Breast epithelium (tissue), 4 donors: ENCODE measurements at regions not wholly inside any gene's neighbourhood (a gene's known extent, or its start where the extent isn't known, plus 50 kb on each side); places are given as distances from the start of the nearest gene placed in this dataset.

ENCODE experiments used
- DNase-seq, 2 donors: peaks; one replicate each; pipeline ENCODE4 v3.0.0-alpha.2; 2019; ENCODE audit warnings: low spot score in 2 of 2
- H3K27ac ChIP-seq, 2 donors: fragments of 200-600 bp; sonication (generic) in 1 of 2; one replicate each; pipeline ENCODE4 v1.5.1; 2016 to 2019; ENCODE audit warnings: mild to moderate bottlenecking in 1 of 2
- H3K27me3 ChIP-seq, 2 donors: fragments of 200-600 bp; sonication (generic) in 1 of 2; one replicate each; pipeline versions ENCODE4 v1.5.1 to v1.6.0; 2017 to 2019; ENCODE audit warnings: control low read depth in 1 of 2, mild to moderate bottlenecking in 1 of 2
- H3K36me3 ChIP-seq: fragments of 200-600 bp; one replicate; pipeline ENCODE4 v1.5.1; 2019
- H3K4me1 ChIP-seq, 2 donors: fragments of 200-600 bp; sonication (generic); one replicate each; pipeline ENCODE4 v1.5.1; 2016 to 2019; ENCODE audit warnings: control low read depth in 1 of 2
- H3K4me3 ChIP-seq, 3 donors: fragments of 200-600 bp; sonication (generic); 1 replicate in 2 of 3; 2 replicates in 1 of 3; pipeline ENCODE4 v1.5.1; 2016 to 2019; ENCODE audit warnings: mild to moderate bottlenecking in 3 of 3, moderate library complexity in 2 of 3
- H3K9me3 ChIP-seq, 2 donors: fragments of 200-600 bp; sonication (generic) in 1 of 2; one replicate each; pipeline ENCODE4 v1.5.1; 2016 to 2019; ENCODE audit warnings: control low read depth in 1 of 2
- POLR2A ChIP-seq: fragments of 450-650 bp; IDR thresholded peaks from one replicate; pipeline ENCODE4 v1.6.1; 2016; ENCODE audit warnings: antibody characterized with exemption, mild to moderate bottlenecking, moderate library complexity
- POLR2AphosphoS5 ChIP-seq, 3 donors: sonication (generic); formaldehyde crosslinking; IDR thresholded peaks; one replicate each; pipeline ENCODE4 v1.6.1; 2017; ENCODE audit warnings: antibody characterized with exemption in 3 of 3
- intact Hi-C: fragments of 100-400 bp; cut with DNase I; formaldehyde crosslinking; loops from one replicate; pipeline ENCODE4 v1.15.1; 2023; ENCODE audit warnings: low total_unique reads
- TF ChIP-seq, protein P1 (sequence below), 3 donors: fragments of 450-650 bp; IDR thresholded peaks; one replicate each; pipeline ENCODE4 v1.5.1; 2016 to 2017; ENCODE audit warnings: antibody characterized with exemption in 3 of 3, mild to moderate bottlenecking in 3 of 3, moderate library complexity in 3 of 3

DNA sequence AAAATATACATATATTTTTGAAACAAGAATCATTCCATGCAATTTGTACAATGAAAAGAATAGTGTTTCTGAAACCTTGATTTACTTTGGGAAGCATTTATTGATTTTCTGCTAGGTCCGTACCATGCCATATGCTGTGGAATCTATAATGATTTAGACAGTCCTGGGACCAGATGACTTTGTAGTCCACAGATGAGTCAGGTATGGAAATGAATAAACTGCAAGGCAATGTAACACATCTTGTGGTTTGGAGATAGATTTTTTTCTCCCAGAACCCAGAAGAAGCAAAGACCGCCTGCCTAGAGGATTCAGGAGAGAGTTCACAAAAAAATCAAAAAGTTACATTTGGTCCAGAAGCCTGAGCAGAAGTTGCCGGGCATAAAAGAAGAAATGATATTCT is 190.4 kb downstream of the GPR37 start:
- Histone ChIP-seq H3K27me3 (no peaks in the 10 kb centered on the region), H3K9me3 (no peaks in the 10 kb centered on the region), H3K4me1 (no peaks in the 10 kb centered on the region), H3K4me3 (no peak overlapping the region), H3K36me3 (no peaks in the 10 kb centered on the region), H3K27ac (no peak overlapping the region)
- TF ChIP-seq, protein P1, sequence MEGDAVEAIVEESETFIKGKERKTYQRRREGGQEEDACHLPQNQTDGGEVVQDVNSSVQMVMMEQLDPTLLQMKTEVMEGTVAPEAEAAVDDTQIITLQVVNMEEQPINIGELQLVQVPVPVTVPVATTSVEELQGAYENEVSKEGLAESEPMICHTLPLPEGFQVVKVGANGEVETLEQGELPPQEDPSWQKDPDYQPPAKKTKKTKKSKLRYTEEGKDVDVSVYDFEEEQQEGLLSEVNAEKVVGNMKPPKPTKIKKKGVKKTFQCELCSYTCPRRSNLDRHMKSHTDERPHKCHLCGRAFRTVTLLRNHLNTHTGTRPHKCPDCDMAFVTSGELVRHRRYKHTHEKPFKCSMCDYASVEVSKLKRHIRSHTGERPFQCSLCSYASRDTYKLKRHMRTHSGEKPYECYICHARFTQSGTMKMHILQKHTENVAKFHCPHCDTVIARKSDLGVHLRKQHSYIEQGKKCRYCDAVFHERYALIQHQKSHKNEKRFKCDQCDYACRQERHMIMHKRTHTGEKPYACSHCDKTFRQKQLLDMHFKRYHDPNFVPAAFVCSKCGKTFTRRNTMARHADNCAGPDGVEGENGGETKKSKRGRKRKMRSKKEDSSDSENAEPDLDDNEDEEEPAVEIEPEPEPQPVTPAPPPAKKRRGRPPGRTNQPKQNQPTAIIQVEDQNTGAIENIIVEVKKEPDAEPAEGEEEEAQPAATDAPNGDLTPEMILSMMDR (IDR thresholded peaks at IDR 0.05), result no peak
- TF ChIP-seq POLR2AphosphoS5 (IDR thresholded peaks at IDR 0.05), result no peak
- no peak for TF ChIP-seq POLR2A
- intact Hi-C loops, result no loop called here
- no peak for DNase-seq

DNA sequence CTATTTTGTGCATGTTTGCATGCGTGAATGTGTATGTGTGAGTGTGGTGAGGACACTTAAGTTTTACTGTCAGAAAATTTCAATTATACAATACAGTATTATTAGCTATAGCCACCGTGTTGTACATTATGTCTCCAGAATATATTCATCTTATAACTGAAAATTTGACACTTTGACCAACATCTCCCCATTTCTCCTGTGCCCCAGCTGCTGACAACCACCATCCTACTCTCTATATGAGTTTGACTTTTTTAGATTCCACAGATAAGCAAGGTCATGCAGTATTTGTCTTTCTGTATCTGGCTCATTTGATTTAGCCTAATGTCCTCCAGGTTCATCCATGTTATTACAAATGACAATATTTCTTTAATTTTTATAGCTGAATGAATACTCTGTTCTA is 195.0 kb downstream of the GPR37 start:
- Histone ChIP-seq H3K27me3 (no peaks in the 10 kb centered on the region), H3K9me3 (no peaks in the 10 kb centered on the region), H3K27ac (no peak overlapping the region), H3K4me3 (no peak overlapping the region), H3K4me1 (no peaks in the 10 kb centered on the region), H3K36me3 (no peaks in the 10 kb centered on the region)
- intact Hi-C loops, result no loop called here
- DNase-seq, result no peak
- TF ChIP-seq, protein P1 (IDR thresholded peaks at IDR 0.05), result no peak
- no peak for TF ChIP-seq POLR2A
- no peak for TF ChIP-seq POLR2AphosphoS5 (IDR thresholded peaks at IDR 0.05)

DNA sequence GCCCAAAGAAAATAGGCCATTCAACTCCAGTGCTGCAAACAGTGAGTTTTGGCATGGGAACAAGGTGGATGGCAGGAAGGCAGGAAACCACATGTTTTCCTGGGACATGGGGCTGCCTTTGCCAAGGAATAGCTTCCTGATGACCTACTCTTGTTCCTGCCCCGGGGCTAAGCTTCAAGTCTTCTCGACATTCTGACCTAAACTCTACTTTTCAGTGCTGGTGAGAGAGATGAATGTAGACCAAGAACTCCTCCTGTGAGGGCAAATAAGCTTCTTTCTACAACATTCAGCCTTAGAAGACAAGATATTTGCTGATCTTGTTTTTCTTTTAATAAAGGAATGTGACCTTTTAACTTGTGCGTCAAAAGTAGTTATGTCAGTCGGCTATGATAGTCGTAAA is 199.0 kb downstream of the GPR37 start:
- TF ChIP-seq POLR2A (no peak), POLR2AphosphoS5 (IDR thresholded peaks at IDR 0.05) (peak in 1 of 3 donors; percentile 28)
- TF ChIP-seq, protein P1 (IDR thresholded peaks at IDR 0.05), result no peak
- H3K27me3 ChIP-seq, result no peaks in the 10 kb centered on the region
- no peaks in the 10 kb centered on the region for H3K4me1 ChIP-seq
- intact Hi-C loops, result loop anchor here (5.0 kb wide), 1 partner anchor 196 kb away; no protein-coding TSS in a partner anchor
- DNase-seq, result peak; percentile 49 to 78
- no peaks in the 10 kb centered on the region for H3K36me3 ChIP-seq
- H3K27ac ChIP-seq, result peak overlapping the region in 1 of 2 donors; percentile 45
- H3K9me3 ChIP-seq, result no peaks in the 10 kb centered on the region
- no peak overlapping the region for H3K4me3 ChIP-seq

DNA sequence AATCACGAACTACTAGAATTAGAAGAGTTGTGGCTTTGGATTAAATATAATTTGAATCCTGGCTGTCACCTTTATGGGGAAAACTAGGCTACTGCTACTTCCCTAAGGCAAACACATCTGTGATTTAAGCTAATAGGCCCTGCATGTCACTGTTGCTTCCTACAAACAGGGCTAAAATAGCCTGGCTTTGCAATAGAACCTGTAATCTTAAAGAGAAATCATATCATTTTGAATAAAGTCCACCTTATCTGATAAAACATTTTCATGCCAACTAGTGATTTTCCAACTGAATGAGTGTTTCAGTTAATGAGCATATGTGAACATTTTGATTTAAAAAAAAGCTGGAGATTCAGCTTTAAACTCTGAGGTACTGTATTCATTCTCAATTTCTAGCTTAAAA is 208.0 kb downstream of the GPR37 start:
- Histone ChIP-seq H3K27me3 (no peaks in the 10 kb centered on the region), H3K9me3 (no peaks in the 10 kb centered on the region), H3K4me1 (no peaks in the 10 kb centered on the region), H3K36me3 (no peaks in the 10 kb centered on the region), H3K4me3 (no peak overlapping the region), H3K27ac (no peak overlapping the region)
- no peak for DNase-seq
- intact Hi-C loops, result no loop called here
- TF ChIP-seq POLR2AphosphoS5 (IDR thresholded peaks at IDR 0.05) (no peak), POLR2A (no peak)
- TF ChIP-seq, protein P1 (IDR thresholded peaks at IDR 0.05), result no peak

DNA sequence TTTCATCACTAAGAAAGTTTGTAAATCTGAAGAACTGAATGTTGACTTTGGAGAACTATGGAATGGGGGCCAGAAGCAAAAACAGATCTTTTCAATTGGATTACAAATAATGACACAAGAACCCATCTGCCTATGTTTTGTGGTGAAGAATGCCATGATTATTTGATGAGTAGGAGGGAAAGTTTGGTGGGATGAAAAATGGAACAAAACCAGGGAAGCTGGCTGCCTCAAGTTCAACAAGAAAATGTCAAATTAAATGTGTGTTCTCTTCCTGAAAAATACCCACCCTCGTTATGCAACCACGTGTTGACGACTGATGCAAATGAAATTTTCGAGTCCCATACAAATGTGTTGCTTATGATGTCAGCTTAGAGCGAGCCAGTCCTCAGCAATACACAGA is 208.5 kb downstream of the GPR37 start:
- intact Hi-C loops, result no loop called here
- H3K36me3 ChIP-seq, result no peaks in the 10 kb centered on the region
- no peaks in the 10 kb centered on the region for H3K9me3 ChIP-seq
- H3K27ac ChIP-seq, result no peak overlapping the region
- H3K27me3 ChIP-seq, result no peaks in the 10 kb centered on the region
- TF ChIP-seq POLR2A, result no peak
- TF ChIP-seq, protein P1 (IDR thresholded peaks at IDR 0.05), result no peak
- TF ChIP-seq POLR2AphosphoS5 (IDR thresholded peaks at IDR 0.05), result no peak
- H3K4me3 ChIP-seq, result no peak overlapping the region
- no peak for DNase-seq
- no peaks in the 10 kb centered on the region for H3K4me1 ChIP-seq
